HEK293 (cell line): ENCODE measurements at regions not wholly inside any gene's neighbourhood (a gene's known extent, or its start where the extent isn't known, plus 50 kb on each side); places are given as distances from the start of the nearest gene placed in this dataset.

Source experiments
- CTCF ChIA-PET: fragments of 350-600 bp; formaldehyde crosslinking; extraction: SDS; loops from one replicate; lab custom pipeline; 2021; ENCODE audit warnings: antibody characterized with exemption; lab: Yijun Ruan, JAX
- POLR2A ChIA-PET: fragments of 300-600 bp; formaldehyde crosslinking; extraction: SDS; loops from one replicate; lab custom pipeline; 2020; ENCODE audit warnings: antibody characterized with exemption, inconsistent platforms; lab: Yijun Ruan, JAX
- H3K27ac ChIP-seq: fragments of 200-500 bp; sonication (Bioruptor generic); 2 replicates; pipeline ENCODE4 v1.5.1; 2014; ENCODE audit warnings: low read depth, low read length, control low read depth, inconsistent platforms; ENCODE audit errors: extremely low read depth
- H3K36me3 ChIP-seq, 2 experiments: fragments of 200-500 bp in 1 of 2; sonication (Bioruptor generic) in 1 of 2; 1 replicate in 1 of 2; 2 replicates in 1 of 2; pipeline ENCODE4 v1.5.1; 2014 to 2017; ENCODE audit warnings: inconsistent platforms in 2 of 2, low read length in 2 of 2; ENCODE audit not compliant: control insufficient read depth in 2 of 2, insufficient read depth in 1 of 2
- H3K4me1 ChIP-seq: fragments of 200-500 bp; sonication (Bioruptor generic); 2 replicates; pipeline ENCODE4 v1.5.1; 2014; ENCODE audit warnings: mild to moderate bottlenecking, low read length, inconsistent platforms; ENCODE audit not compliant: control insufficient read depth, insufficient read depth
- H3K4me3 ChIP-seq: 2 replicates; pipeline ENCODE4 v1.5.1; 2011; ENCODE audit warnings: low read depth, mild to moderate bottlenecking, control low read depth, low read length, moderate library complexity
- H3K9me3 ChIP-seq: fragments of 200-500 bp; sonication (Bioruptor generic); 2 replicates; pipeline ENCODE4 v1.5.1; 2014; ENCODE audit warnings: low read depth, low read length, inconsistent platforms; ENCODE audit not compliant: control insufficient read depth, insufficient read depth
- CTCF ChIP-seq: fragments of 450-650 bp; formaldehyde crosslinking; IDR thresholded peaks from 2 replicates; pipeline ENCODE4 v1.5.1; 2016; ENCODE audit warnings: missing biosample characterization, missing genetic modification characterization
- OSR2 ChIP-seq: fragments of 450-650 bp; formaldehyde crosslinking; IDR thresholded peaks from 2 replicates; pipeline ENCODE4 v1.5.1; 2016; ENCODE audit warnings: missing biosample characterization, missing genetic modification characterization
- OVOL3 ChIP-seq: fragments of 450-650 bp; formaldehyde crosslinking; IDR thresholded peaks from 2 replicates; pipeline ENCODE4 v1.5.1; 2016; ENCODE audit warnings: missing biosample characterization, missing genetic modification characterization
- TCF7L2 ChIP-seq: IDR thresholded peaks from 2 replicates; pipeline ENCODE4 v1.6.1; 2011; ENCODE audit warnings: low read depth, mild to moderate bottlenecking, inconsistent platforms, low read length, moderate library complexity, borderline replicate concordance
- ZBTB1 ChIP-seq: fragments of 450-650 bp; formaldehyde crosslinking; IDR thresholded peaks from 2 replicates; pipeline ENCODE4 v1.5.1; 2016; ENCODE audit warnings: missing biosample characterization, missing genetic modification characterization
- ZBTB7A ChIP-seq: fragments of 450-650 bp; formaldehyde crosslinking; IDR thresholded peaks from 2 replicates; pipeline ENCODE4 v1.5.1; 2016; ENCODE audit warnings: low read depth, missing biosample characterization, missing genetic modification characterization
- ZIC2 ChIP-seq: fragments of 450-650 bp; formaldehyde crosslinking; IDR thresholded peaks from 2 replicates; pipeline ENCODE4 v1.5.1; 2016; ENCODE audit warnings: missing biosample characterization, missing genetic modification characterization
- ZNF274 ChIP-seq, 2 experiments: fragments of 200-500 bp in 1 of 2; fragments of 450-650 bp in 1 of 2; sonication (Bioruptor generic) in 1 of 2; formaldehyde crosslinking in 1 of 2; IDR thresholded peaks; 2 replicates each; pipeline versions ENCODE4 v1.5.1 to v1.6.1; 2014 to 2016; ENCODE audit warnings: borderline replicate concordance in 1 of 2, inconsistent platforms in 1 of 2, low read length in 1 of 2, missing biosample characterization in 1 of 2, missing genetic modification characterization in 1 of 2
- ZNF37A ChIP-seq: fragments of 450-650 bp; IDR thresholded peaks from 2 replicates; pipeline ENCODE4 v1.5.1; 2018; ENCODE audit warnings: missing biosample characterization, missing genetic modification characterization
- ZNF391 ChIP-seq: fragments of 450-650 bp; formaldehyde crosslinking; IDR thresholded peaks from 2 replicates; pipeline ENCODE4 v1.5.1; 2016; ENCODE audit warnings: low read depth, missing biosample characterization, missing genetic modification characterization, borderline replicate concordance
- ZNF423 ChIP-seq: fragments of 450-650 bp; formaldehyde crosslinking; IDR thresholded peaks from 2 replicates; pipeline ENCODE4 v1.5.1; 2016; ENCODE audit warnings: missing biosample characterization, missing genetic modification characterization
- ZNF558 ChIP-seq: fragments of 450-650 bp; formaldehyde crosslinking; IDR thresholded peaks from 2 replicates; pipeline ENCODE4 v1.5.1; 2016; ENCODE audit warnings: missing biosample characterization, missing genetic modification characterization
- ZNF596 ChIP-seq: fragments of 450-650 bp; IDR thresholded peaks from 2 replicates; pipeline ENCODE4 v1.5.0; 2018; ENCODE audit warnings: missing biosample characterization, mild to moderate bottlenecking, missing genetic modification characterization, moderate library complexity
- ZNF660 ChIP-seq: fragments of 450-650 bp; IDR thresholded peaks from 2 replicates; pipeline ENCODE4 v1.5.1; 2018; ENCODE audit warnings: missing biosample characterization, mild to moderate bottlenecking, missing genetic modification characterization
- ZNF776 ChIP-seq: fragments of 450-650 bp; formaldehyde crosslinking; IDR thresholded peaks from 2 replicates; pipeline ENCODE4 v1.5.0; 2017; ENCODE audit warnings: missing biosample characterization, missing genetic modification characterization, borderline replicate concordance
- ZSCAN30 ChIP-seq: fragments of 450-650 bp; IDR thresholded peaks from 2 replicates; pipeline ENCODE4 v1.5.1; 2018; ENCODE audit warnings: missing biosample characterization, mild to moderate bottlenecking, missing genetic modification characterization, moderate library complexity
- TF ChIP-seq, protein P1 (sequence below): fragments of 450-650 bp; formaldehyde crosslinking; IDR thresholded peaks from 2 replicates; pipeline ENCODE4 v1.5.1; 2016; ENCODE audit warnings: missing biosample characterization, missing genetic modification characterization
- TF ChIP-seq, protein P2 (sequence below): fragments of 450-650 bp; formaldehyde crosslinking; IDR thresholded peaks from 2 replicates; pipeline ENCODE4 v1.5.1; 2016; ENCODE audit warnings: missing biosample characterization, missing genetic modification characterization

GRCh38 chr7:85612514-85612913, 425.7 kb upstream of the SEMA3D start (continued):
- TF ChIP-seq, protein P1, sequence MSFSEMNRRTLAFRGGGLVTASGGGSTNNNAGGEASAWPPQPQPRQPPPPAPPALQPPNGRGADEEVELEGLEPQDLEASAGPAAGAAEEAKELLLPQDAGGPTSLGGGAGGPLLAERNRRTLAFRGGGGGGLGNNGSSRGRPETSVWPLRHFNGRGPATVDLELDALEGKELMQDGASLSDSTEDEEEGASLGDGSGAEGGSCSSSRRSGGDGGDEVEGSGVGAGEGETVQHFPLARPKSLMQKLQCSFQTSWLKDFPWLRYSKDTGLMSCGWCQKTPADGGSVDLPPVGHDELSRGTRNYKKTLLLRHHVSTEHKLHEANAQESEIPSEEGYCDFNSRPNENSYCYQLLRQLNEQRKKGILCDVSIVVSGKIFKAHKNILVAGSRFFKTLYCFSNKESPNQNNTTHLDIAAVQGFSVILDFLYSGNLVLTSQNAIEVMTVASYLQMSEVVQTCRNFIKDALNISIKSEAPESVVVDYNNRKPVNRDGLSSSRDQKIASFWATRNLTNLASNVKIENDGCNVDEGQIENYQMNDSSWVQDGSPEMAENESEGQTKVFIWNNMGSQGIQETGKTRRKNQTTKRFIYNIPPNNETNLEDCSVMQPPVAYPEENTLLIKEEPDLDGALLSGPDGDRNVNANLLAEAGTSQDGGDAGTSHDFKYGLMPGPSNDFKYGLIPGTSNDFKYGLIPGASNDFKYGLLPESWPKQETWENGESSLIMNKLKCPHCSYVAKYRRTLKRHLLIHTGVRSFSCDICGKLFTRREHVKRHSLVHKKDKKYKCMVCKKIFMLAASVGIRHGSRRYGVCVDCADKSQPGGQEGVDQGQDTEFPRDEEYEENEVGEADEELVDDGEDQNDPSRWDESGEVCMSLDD (tag by site-specific recombination): no peak
- TF ChIP-seq OVOL3: 0 out of 2 replicates have a peak, but pooled peaks have one; percentile 41
- TF ChIP-seq ZNF596: no peak
- peak; percentile 68 for TF ChIP-seq OSR2 (tag by site-specific recombination)
- TF ChIP-seq TCF7L2: peak; percentile 92
- TF ChIP-seq ZIC2 (tag by site-specific recombination): 0 out of 2 replicates have a peak, but pooled peaks have one; percentile 14
- no peak for TF ChIP-seq ZNF37A (tag by site-specific recombination)

DNA sequence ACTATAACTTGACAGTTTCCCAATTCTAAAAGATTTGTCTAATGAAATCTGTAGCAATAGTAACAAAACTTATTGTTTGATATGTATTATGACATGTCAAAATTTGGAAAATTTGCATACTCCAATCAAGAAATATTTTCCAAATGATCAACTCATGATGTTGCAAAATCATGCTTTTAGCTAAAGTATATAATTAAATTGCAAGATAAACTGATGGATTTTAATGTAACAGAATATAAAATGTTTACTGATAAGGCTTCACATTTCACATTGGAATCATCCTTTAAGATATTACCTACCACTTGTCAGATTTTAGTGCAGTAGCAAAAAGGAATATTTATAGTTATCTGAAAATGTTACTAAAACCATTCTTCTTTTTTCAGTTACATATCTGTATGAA, 421.9 kb upstream of the SEMA3D start:
- ChIA-PET POLR2A (no interaction called here), CTCF (no interaction called here)
- H3K36me3 ChIP-seq: no peaks in the 10 kb centered on the region
- H3K9me3 ChIP-seq: no peaks in the 10 kb centered on the region
- no peak overlapping the region for H3K27ac ChIP-seq
- H3K4me3 ChIP-seq: no peak overlapping the region
- no peaks in the 10 kb centered on the region; the same call in 1 of the 2 replicates for H3K4me1 ChIP-seq
- TF ChIP-seq, protein P2, sequence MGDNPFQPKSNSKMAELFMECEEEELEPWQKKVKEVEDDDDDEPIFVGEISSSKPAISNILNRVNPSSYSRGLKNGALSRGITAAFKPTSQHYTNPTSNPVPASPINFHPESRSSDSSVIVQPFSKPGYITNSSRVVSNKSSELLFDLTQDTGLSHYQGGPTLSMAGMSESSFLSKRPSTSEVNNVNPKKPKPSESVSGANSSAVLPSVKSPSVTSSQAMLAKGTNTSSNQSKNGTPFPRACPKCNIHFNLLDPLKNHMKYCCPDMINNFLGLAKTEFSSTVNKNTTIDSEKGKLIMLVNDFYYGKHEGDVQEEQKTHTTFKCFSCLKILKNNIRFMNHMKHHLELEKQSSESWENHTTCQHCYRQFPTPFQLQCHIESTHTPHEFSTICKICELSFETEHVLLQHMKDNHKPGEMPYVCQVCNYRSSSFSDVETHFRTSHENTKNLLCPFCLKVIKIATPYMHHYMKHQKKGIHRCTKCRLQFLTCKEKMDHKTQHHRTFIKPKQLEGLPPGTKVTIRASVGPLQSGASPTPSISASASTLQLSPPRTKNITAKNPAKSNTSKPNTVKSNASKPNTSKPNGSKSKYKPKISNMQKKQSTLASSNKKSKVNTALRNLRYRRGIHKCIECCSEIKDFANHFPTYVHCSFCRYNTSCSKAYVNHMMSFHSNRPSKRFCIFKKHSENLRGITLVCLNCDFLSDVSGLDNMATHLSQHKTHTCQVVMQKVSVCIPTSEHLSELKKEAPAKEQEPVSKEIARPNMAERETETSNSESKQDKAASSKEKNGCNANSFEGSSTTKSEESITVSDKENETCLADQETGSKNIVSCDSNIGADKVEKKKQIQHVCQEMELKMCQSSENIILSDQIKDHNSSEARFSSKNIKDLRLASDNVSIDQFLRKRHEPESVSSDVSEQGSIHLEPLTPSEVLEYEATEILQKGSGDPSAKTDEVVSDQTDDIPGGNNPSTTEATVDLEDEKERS (tag by site-specific recombination): no peak
- TF ChIP-seq ZNF776 (tag by site-specific recombination): no peak
- TF ChIP-seq ZNF558 (tag by site-specific recombination): no peak
- TF ChIP-seq ZNF391 (tag by site-specific recombination): no peak
- no peak for TF ChIP-seq ZBTB1
- TF ChIP-seq ZNF423: no peak
- no peak for TF ChIP-seq ZBTB7A (tag by site-specific recombination)
- TF ChIP-seq ZNF274 (IDR thresholded peaks at IDR 0.05; ENCODE audit: low read length): no peak
- TF ChIP-seq ZNF274 (tag by site-specific recombination; IDR thresholded peaks at IDR 0.05; ENCODE audit: borderline replicate concordance): no peak
- no peak for TF ChIP-seq CTCF (tag by site-specific recombination)
- TF ChIP-seq ZNF660 (tag by site-specific recombination): no peak
- TF ChIP-seq ZSCAN30 (tag by site-specific recombination): no peak
